Dendritic cell treated with granulocyte-macrophage colony-stimulating factor and Interleukin-4, amounts not matched to agents 40 ng/mL and 50 ng/mL, for 4 days (primary cell): ENCODE measurements at regions not wholly inside any gene's neighbourhood (a gene's known extent, or its start where the extent isn't known, plus 50 kb on each side); places are given as distances from the start of the nearest gene placed in this dataset.
A peak's percentile ranks its signal among the peaks of the same experiment; 100 is the strongest.
"Not testable (repeated sequence)": the region's sequence is repeated elsewhere in the genome, so short reads cannot be mapped to it uniquely, and the experiment has no call there.

Experiments used
- H3K27ac Mint-ChIP-seq: one replicate; pipeline ENCODE4 v1.8.0; 2022; ENCODE audit warnings: mild to moderate bottlenecking, mixed read lengths
- H3K27me3 Mint-ChIP-seq: one replicate; pipeline ENCODE4 v1.8.0; 2022; ENCODE audit warnings: mild to moderate bottlenecking, mixed read lengths
- H3K36me3 Mint-ChIP-seq: one replicate; pipeline ENCODE4 v1.8.0; 2022; ENCODE audit warnings: low read depth, mixed read lengths
- H3K4me1 Mint-ChIP-seq: one replicate; pipeline ENCODE4 v1.8.0; 2022; ENCODE audit warnings: low read depth, mixed read lengths
- H3K4me3 Mint-ChIP-seq: one replicate; pipeline ENCODE4 v1.8.0; 2022; ENCODE audit warnings: mild to moderate bottlenecking, moderate library complexity, mixed read lengths
- H3K9me3 Mint-ChIP-seq: one replicate; pipeline ENCODE4 v1.8.0; 2022; ENCODE audit warnings: mixed read lengths
- intact Hi-C: fragments of 100-400 bp; cut with micrococcal nuclease; formaldehyde crosslinking; loops from one replicate; pipeline ENCODE4 v1.15.0; 2022

- H3K9me3 Mint-ChIP-seq, result no peaks in the 10 kb centered on the region
- H3K27me3 Mint-ChIP-seq, result peaks cover 8% of the 10 kb centered on the region
- no peak overlapping the region for H3K4me3 Mint-ChIP-seq
- no peaks in the 10 kb centered on the region for H3K36me3 Mint-ChIP-seq
- peak overlapping the region; percentile 13 for H3K27ac Mint-ChIP-seq
- peaks cover 54% of the 10 kb centered on the region for H3K4me1 Mint-ChIP-seq
- intact Hi-C loops, result no loop called here
Observed at GRCh38 chr1:201721082-201722049, 107.6 kb upstream of the IPO9 start.

GRCh38 chr1:201724039-201724765 lies 104.8 kb upstream of the IPO9 start:
- Mint-ChIP-seq H3K27ac (no peak overlapping the region), H3K4me3 (no peak overlapping the region), H3K9me3 (no peaks in the 10 kb centered on the region), H3K4me1 (peaks cover 25% of the 10 kb centered on the region), H3K27me3 (peaks cover 6% of the 10 kb centered on the region), H3K36me3 (no peaks in the 10 kb centered on the region)
- intact Hi-C loops, result no loop called here

DNA sequence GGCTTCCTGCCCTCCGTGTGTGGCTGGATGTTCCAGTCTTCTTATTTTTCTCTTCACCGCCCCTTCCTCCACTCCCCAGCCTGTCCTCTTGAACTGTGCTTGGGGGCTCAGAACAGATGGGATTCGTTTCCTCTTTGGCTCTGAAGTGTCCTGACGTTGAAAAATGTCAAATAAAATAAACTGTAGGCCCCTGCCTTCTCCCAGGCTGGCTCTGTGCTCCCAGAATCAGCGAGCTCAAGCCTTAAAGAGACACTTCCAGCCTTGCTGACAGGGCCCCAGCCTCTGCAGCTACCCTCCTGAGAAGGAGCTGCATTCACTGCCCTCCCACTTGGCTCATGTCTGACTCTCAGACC lies 104.2 kb upstream of the IPO9 start:
- Mint-ChIP-seq H3K36me3 (no peaks in the 10 kb centered on the region), H3K4me1 (peaks cover 20% of the 10 kb centered on the region), H3K27ac (no peak overlapping the region), H3K27me3 (peaks cover 2% of the 10 kb centered on the region), H3K4me3 (no peak overlapping the region), H3K9me3 (no peaks in the 10 kb centered on the region)
- intact Hi-C loops, result no loop called here

DNA sequence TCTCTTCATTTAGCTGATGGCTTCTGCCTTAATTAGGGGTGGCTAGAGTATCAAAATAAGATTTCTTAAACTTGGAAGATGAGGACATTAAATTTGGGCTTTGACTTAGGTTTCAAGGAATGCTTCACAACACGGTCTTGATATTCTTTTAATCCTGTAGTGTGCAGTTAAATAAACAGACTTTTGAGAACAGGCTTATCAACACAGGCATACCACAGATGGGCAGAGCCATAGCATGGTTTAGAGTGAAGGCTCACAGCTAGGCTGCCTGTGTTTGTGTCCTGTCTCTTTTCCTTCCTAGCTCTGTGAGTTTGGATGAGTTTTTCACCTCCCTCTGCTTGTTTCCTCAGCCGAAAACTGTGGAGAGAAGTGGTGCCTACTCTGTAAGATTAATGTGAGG lies 102.3 kb upstream of the IPO9 start:
- Mint-ChIP-seq H3K36me3 (no peaks in the 10 kb centered on the region), H3K27me3 (peaks cover 3% of the 10 kb centered on the region), H3K4me3 (no peak overlapping the region), H3K27ac (no peak overlapping the region), H3K9me3 (no peaks in the 10 kb centered on the region), H3K4me1 (peaks cover 15% of the 10 kb centered on the region)
- intact Hi-C loops, result no loop called here

GRCh38 chr1:201728731-201729130 lies 100.2 kb upstream of the IPO9 start:
- H3K27me3 Mint-ChIP-seq, result peaks cover 5% of the 10 kb centered on the region
- H3K4me1 Mint-ChIP-seq, result peaks cover 12% of the 10 kb centered on the region
- H3K4me3 Mint-ChIP-seq, result no peak overlapping the region
- intact Hi-C loops, result no loop called here
- H3K36me3 Mint-ChIP-seq, result no peaks in the 10 kb centered on the region
- no peak overlapping the region for H3K27ac Mint-ChIP-seq
- H3K9me3 Mint-ChIP-seq, result no peaks in the 10 kb centered on the region

DNA sequence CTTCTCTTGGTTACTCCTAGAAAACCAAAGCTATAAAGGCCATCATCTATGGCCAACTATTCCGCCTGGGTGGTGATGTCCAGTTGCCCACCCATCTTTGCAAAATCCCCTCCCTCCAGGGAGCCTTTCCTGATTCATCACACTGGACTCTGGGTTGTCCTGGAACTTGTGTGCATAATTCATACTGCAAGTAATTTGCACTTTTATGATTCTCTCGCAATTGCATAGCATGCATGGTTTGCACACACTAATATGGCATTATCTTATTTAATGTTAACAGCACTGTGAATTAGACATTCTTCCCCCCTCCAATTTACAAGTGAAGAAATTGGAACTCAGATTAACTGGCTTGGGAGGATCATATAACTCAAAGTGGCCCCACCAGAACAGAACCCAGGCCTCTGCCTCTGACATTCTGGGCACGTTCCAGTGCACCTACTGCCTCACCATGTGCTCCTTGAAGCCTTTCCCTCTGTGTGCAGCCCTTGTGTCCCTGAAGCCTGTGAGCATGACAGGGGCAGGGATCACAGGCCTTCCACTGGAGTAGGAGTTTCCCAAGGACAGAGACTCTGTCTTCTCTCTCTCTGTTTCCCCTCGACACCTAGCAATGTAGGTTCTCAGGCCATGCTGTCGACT lies 98.9 kb upstream of the IPO9 start:
- peaks cover 21% of the 10 kb centered on the region for H3K4me1 Mint-ChIP-seq
- no peaks in the 10 kb centered on the region for H3K36me3 Mint-ChIP-seq
- peak overlapping the region; percentile 25 for H3K27ac Mint-ChIP-seq
- intact Hi-C loops, result no loop called here
- H3K4me3 Mint-ChIP-seq, result no peak overlapping the region
- H3K27me3 Mint-ChIP-seq, result peaks cover 5% of the 10 kb centered on the region
- H3K9me3 Mint-ChIP-seq, result no peaks in the 10 kb centered on the region

DNA sequence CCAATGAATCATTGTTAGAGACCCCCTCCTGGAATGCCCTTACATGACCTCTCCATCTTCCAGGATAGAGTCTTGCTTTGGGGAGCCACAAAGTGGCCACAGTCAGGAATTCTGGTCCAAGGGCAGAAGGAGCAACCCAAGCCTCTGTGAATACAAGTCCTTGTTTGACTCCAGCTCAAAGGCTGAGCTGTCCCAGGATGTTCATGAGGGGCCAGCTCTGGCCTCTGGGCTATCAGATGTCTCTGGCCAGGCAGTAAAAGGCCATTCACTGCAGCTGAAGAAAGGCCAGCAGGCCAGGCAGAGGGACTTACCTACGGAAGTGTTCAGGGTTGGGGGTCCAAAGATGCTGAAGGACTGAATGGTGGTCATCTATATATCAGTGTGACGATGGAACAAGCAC lies 98.3 kb upstream of the IPO9 start:
- Mint-ChIP-seq H3K4me1 (peaks cover 21% of the 10 kb centered on the region), H3K4me3 (no peak overlapping the region), H3K27ac (peak overlapping the region; percentile 25), H3K9me3 (no peaks in the 10 kb centered on the region), H3K27me3 (peaks cover 5% of the 10 kb centered on the region), H3K36me3 (no peaks in the 10 kb centered on the region)
- intact Hi-C loops, result no loop called here

DNA sequence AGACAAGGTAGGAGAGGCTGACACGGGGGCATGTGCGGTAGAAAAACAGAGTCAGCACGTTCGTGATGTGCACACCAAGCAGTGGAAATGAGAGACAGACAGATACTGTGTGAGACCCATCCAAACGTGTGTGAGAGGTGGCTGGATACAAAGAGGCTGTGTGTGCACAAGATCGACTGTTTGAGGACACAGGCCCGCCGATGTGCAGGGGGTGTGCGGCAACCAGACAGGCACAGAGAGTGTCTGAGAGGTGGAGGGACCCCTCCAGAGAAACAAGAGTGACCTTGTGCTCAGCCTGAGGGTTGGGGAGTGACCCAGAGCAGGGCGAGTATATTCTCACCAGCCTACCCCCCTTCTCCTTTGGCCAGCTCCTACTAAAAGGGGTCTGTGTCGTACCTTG lies 97.8 kb upstream of the IPO9 start:
- H3K36me3 Mint-ChIP-seq, result no peaks in the 10 kb centered on the region
- peaks cover 5% of the 10 kb centered on the region for H3K27me3 Mint-ChIP-seq
- no peak overlapping the region for H3K4me3 Mint-ChIP-seq
- peaks cover 22% of the 10 kb centered on the region for H3K4me1 Mint-ChIP-seq
- H3K27ac Mint-ChIP-seq, result peak overlapping the region; percentile 21
- no peaks in the 10 kb centered on the region for H3K9me3 Mint-ChIP-seq
- intact Hi-C loops, result no loop called here

GRCh38 chr1:201731592-201731991 lies 97.4 kb upstream of the IPO9 start:
- Mint-ChIP-seq H3K4me3 (no peak overlapping the region), H3K27ac (peak overlapping the region; percentile 21), H3K27me3 (peaks cover 5% of the 10 kb centered on the region), H3K4me1 (peaks cover 27% of the 10 kb centered on the region), H3K9me3 (no peaks in the 10 kb centered on the region), H3K36me3 (no peaks in the 10 kb centered on the region)
- intact Hi-C loops, result no loop called here

GRCh38 chr1:201732351-201732750 lies 96.6 kb upstream of the IPO9 start:
- no peak overlapping the region for H3K4me3 Mint-ChIP-seq
- peaks cover 34% of the 10 kb centered on the region for H3K4me1 Mint-ChIP-seq
- no peak overlapping the region for H3K27ac Mint-ChIP-seq
- peaks cover 6% of the 10 kb centered on the region for H3K27me3 Mint-ChIP-seq
- intact Hi-C loops, result no loop called here
- no peaks in the 10 kb centered on the region for H3K36me3 Mint-ChIP-seq
- H3K9me3 Mint-ChIP-seq, result no peaks in the 10 kb centered on the region

- H3K4me3 Mint-ChIP-seq, H3K36me3 Mint-ChIP-seq, H3K9me3 Mint-ChIP-seq, intact Hi-C loops: not testable (repeated sequence)
- Mint-ChIP-seq H3K4me1 (peaks cover 49% of the 10 kb centered on the region), H3K27ac (peak overlapping the region; percentile 1), H3K27me3 (peaks cover 18% of the 10 kb centered on the region)
Observed at GRCh38 chr1:201734221-201734620, 94.7 kb upstream of the IPO9 start.

GRCh38 chr1:201734786-201735185 lies 94.2 kb upstream of the IPO9 start:
- no peak overlapping the region for H3K4me3 Mint-ChIP-seq
- H3K27ac Mint-ChIP-seq, result no peak overlapping the region
- H3K36me3 Mint-ChIP-seq, result no peaks in the 10 kb centered on the region
- peaks cover 55% of the 10 kb centered on the region for H3K4me1 Mint-ChIP-seq
- intact Hi-C loops, result no loop called here
- no peaks in the 10 kb centered on the region for H3K9me3 Mint-ChIP-seq
- H3K27me3 Mint-ChIP-seq, result peaks cover 24% of the 10 kb centered on the region

DNA sequence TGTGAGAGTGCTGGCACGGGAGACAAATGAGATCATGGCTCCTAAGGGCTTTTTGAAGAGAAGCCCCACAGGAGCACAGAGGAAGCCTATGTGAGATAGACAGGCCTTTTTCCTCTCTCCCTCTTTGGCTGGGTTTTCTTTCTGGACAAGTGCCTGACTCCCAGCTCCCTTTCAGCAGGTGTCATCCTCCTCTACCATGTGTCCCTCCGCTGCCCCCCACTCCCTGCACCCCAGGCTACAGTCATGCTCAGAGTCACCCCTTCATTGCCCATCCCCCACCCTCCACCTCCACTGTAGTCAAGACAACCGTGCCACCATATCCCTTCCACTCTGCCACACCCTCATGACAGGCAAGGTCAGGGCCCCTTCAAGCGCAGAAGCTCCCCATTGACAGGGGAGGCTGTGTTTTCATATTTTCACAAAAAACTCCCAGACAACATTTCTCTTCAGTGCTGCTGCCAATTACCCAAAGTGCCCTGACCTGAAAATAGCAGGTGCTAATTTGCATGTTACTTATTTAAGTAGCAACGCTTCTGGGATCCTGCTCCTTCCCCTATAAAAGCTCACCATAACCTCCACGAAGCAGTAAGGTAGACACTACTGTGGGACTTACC lies 92.1 kb upstream of the IPO9 start:
- Mint-ChIP-seq H3K27ac (no peak overlapping the region), H3K36me3 (no peaks in the 10 kb centered on the region), H3K4me1 (peaks cover 70% of the 10 kb centered on the region), H3K9me3 (no peaks in the 10 kb centered on the region), H3K27me3 (peaks cover 27% of the 10 kb centered on the region), H3K4me3 (no peak overlapping the region)
- intact Hi-C loops, result no loop called here
